ENCODE measurements at regions not wholly inside any gene's neighbourhood (a gene's known extent, or its start where the extent isn't known, plus 50 kb on each side); places are given as distances from the start of the nearest gene placed in this dataset.
"Not testable (repeated sequence)": the region's sequence is repeated elsewhere in the genome, so short reads cannot be mapped to it uniquely, and the experiment has no call there.

DNA sequence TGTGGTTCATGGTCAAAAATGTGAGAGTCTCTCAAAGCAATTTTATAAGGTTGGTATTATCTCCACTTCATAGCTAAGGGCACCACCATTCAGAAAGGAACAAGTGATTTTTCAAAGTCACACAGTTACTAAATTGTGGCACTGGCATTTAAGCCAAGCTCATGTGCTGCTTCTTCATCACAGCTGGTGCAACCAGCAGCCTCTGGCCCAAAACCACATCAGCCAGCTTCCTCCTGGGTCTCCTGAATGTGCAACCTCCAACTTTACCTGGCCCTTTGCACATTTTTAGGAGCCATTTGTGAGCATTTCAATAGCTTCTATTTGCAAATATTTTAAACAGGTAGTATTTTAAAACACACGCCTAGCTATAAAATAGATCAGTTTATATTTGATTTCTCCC lies 293.7 kb downstream of the BCL11A start:
- peak in 1 of 3 donors; percentile 9 for DNase-seq (ENCODE audit: low read depth in 2 of 3, low spot score in 2 of 3)

DNA sequence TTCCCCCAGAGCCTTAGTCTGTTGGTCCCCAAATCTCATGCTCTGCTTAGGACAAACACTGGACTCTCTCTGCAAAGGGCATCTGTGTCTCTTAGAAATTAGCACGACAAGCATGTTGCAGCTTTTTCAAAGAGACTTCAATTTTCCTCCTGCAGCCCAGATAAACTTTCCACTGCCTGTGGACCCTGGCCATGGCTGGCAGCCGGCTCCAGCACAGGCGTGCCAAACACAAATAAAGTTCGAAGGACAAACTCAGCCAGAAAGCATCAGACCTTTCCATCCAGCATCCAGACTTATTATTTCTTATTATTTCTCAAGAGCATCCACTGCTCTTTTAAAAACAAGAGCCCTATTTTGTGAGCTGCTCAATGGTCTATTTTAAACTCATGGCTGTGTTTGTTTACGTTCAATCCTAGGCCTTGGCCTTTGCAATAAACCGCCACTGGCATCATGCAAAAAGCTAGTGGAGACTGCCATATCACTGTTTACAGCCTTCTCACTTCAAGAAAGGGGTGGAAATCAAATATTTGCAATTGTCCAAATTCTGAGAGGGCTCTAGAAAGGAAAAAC lies 300.8 kb downstream of the BCL11A start:
- DNase-seq (ENCODE audit: low read depth in 2 of 3, low spot score in 2 of 3) = no peak

DNA sequence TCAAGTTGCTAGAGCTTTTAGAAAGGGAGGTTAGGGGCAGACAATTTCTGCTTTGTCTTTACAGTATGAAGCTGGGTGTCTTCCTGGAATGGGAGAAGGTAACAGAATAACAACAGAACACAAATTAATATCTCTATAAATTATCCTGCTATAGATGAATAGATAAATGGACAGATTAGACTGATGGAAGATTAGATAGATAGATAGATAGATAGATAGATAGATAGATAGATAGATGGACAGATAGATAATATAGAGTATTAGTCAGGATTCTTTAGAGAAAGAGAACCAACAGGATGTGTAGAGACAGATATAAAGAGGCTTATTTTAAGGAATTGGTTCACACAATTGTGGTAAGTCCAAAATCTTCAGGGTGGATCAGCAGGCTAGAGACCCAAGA lies 302.2 kb downstream of the BCL11A start:
- no peak for DNase-seq (ENCODE audit: low read depth in 2 of 3, low spot score in 2 of 3)

- DNase-seq (ENCODE audit: low read depth in 2 of 3, low spot score in 2 of 3) = no peak
Observed at GRCh38 chr2:60249879-60250278, 303.6 kb downstream of the BCL11A start.

DNA sequence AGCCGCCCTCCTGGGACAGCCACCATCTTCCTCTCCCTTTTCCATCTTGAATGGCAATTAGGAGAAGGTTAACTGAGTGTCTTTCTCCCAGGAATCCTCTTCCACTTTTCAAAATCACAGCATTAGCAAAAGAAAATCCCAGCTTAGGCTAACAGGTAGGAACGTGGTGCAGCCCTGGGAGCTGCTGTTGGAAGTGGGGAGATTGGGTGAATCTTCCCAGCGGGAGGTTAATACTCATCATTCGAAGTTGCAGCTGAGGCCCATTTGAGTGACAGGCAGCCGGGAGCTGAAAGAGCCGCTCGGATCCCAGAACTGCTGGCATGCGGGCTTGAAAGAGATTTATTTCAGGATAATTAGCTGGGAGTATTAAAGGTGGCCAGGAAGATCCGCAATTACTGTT lies 306.0 kb downstream of the BCL11A start:
- DNase-seq (ENCODE audit: low read depth in 2 of 3, low spot score in 2 of 3) = no peak

- no peak for DNase-seq (ENCODE audit: low read depth in 2 of 3, low spot score in 2 of 3)
Observed at GRCh38 chr2:60246583-60246982, 306.9 kb downstream of the BCL11A start.

DNA sequence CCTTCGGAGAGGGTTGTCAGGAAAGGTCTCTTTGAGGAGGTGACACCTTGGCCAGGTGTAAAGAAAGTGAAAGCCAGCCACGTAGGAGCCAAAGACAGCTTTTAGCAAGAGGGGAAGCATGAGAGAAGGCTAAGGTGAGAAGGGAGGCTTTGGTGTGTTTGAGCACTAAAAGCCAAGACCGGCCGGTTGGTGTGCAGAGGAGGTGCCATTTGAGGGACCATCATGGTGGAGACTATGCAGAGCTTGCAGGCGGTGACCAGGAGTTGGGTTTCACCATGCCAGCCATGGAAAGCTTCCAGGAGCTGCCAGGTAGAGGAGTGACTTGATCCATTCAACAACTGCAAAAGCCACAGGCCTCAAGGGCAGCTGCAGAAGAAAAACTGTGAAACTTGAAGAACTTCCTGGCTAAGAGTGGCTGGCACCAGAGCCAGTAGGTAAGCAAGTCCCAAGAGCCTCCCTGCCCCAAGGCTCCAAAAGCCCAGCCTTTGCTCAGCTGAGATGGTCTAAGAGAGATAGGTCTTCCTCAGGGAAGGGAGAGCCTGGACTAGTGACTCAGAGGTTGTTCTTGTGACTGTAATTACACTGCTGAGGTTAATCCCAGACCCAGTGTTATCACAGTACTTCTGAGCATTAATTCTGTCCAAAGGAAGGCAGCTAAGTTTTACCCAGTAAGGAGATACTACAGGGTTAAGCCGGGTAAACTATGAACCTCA lies 319.0 kb downstream of the BCL11A start:
- no peak for DNase-seq (ENCODE audit: low read depth in 2 of 3, low spot score in 2 of 3)

- DNase-seq (ENCODE audit: low read depth in 2 of 3, low spot score in 2 of 3) = no peak
Observed at GRCh38 chr2:60230596-60230995, 322.9 kb downstream of the BCL11A start.

- DNase-seq (ENCODE audit: low read depth in 2 of 3, low spot score in 2 of 3) = peak in 1 of 3 donors; percentile 73
Observed at GRCh38 chr2:60230037-60230436, 323.4 kb downstream of the BCL11A start.

DNA sequence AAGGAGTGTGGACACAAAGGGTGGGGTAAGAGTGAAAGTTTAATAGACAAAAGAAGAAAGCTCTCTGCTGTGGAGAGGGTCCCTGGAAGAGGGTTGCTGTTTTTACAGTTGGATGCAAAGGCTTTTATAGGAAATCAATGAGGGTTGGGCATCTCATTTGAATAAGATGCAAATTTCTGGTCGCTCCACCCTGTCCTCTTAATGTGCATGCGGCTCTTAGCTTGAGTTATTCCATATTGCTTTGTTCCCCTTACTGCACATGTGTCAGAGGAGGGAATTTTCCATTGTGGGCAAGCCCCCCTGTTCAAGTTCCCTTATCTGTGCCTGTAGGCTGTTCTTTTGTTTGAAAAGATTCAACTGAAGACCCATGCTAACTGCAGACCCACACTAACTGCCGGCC lies 326.5 kb downstream of the BCL11A start:
- peak in 1 of 3 donors; percentile 56 for DNase-seq (ENCODE audit: low read depth in 2 of 3, low spot score in 2 of 3)

GRCh38 chr2:60226191-60226590 lies 327.3 kb downstream of the BCL11A start:
- DNase-seq (ENCODE audit: low read depth in 2 of 3, low spot score in 2 of 3) = peak in 1 of 3 donors; percentile 18

GRCh38 chr2:60223859-60224258 lies 329.6 kb downstream of the BCL11A start:
- no peak for DNase-seq (ENCODE audit: low read depth in 2 of 3, low spot score in 2 of 3)

DNA sequence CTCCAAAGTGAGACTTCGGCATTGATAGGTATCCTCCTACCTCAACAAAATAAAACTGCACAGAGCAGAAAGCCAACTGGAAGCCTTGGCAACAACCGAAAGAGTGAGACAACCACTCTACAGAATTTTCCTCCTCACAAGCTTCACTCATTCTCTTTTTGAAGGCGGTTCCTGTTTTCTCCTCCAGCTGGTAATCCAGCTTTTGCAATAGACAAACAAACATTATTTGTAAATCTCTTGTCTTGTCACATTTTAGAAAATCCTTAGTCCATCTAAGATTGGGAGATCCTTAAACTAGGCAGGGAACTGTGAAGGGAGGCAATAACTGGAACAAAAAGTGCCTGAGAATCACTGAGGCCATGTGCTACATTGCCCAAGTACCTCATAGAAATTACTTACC lies 332.4 kb downstream of the BCL11A start:
- DNase-seq (ENCODE audit: low read depth in 2 of 3, low spot score in 2 of 3) = no peak

GRCh38 chr2:60219536-60219935 lies 333.9 kb downstream of the BCL11A start:
- DNase-seq (ENCODE audit: low read depth in 2 of 3, low spot score in 2 of 3) = no peak

- peak in 1 of 3 donors; percentile 5 for DNase-seq (ENCODE audit: low read depth in 2 of 3, low spot score in 2 of 3)
Observed at GRCh38 chr2:60216452-60216995, 336.9 kb downstream of the BCL11A start.

DNA sequence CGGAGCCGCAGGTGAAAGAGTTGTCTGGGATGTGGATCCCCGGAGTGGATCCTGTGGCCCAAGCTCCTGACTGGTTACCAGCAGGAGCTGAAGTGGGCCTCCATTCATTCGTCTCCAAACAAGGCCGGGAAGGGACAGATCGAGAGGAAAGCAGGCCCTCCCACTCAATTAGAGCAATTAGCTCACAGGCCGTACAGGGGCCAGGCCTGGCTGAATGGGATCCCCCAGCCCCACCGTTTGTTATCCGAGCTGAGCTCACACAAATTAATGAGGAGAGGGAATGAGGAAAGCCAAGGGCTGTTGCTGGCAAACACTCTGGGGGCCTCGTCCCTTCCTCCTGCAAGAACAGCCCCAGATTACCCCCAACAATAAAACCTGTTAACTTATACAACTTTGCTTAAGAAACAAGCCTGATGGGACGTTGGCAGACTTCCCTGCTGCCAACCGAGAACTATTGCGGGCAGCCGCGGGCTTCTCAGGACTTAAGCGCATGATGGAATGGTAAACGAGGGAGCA lies 338.0 kb downstream of the BCL11A start:
- DNase-seq (ENCODE audit: low read depth in 2 of 3, low spot score in 2 of 3) = no peak

DNA sequence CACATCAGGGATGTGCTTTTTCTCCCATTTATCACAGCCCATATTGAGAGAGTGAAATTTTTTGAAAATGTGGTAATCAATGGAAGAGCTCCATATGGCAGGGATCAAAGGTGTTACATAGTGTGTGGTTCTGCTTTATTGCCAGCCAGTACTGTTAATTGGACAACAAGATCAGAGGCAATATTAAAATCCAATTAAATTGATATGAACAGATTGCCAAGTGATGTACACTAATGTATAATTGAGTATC lies 338.9 kb downstream of the BCL11A start:
- DNase-seq (ENCODE audit: low read depth in 2 of 3, low spot score in 2 of 3) = no peak

GRCh38 chr2:60213865-60214625 lies 339.4 kb downstream of the BCL11A start:
- DNase-seq (ENCODE audit: low read depth in 2 of 3, low spot score in 2 of 3) = no peak

DNA sequence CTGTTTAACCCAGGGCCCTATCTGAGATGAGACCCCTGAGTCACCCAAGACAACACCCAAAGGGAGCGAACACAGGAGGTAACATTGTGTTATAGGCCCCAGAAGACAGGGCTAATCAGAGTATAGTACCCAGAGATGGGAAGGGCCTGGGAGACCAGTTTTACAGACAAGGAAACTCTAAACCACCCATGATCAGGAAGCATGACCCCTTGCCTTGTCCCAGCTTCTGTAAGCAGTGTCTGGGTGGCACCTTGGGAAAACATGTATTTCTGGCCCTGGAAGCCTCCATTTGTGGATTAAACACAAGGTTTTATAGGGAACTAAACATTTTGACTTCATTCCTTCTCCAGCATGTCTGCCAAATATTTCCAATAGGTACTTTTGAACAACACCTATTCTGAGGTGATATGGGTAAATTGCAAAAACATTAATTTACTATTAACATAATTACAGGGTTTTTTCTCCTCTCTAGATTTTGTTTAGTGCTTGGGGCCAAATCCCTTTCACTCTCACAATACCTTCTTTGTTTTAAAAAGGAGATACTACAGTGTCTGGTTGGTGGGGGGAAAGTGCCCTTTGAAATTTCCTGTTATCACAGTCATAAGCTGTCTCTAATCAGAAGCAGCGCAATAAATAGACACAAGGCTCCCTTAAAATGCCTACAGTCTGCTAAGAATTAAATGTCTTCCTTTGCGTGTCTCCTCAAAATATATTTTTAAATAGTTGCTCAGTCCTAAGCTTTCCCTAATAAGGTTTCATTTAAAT lies 341.1 kb downstream of the BCL11A start:
- DNase-seq (ENCODE audit: low read depth in 2 of 3, low spot score in 2 of 3) = no peak

DNA sequence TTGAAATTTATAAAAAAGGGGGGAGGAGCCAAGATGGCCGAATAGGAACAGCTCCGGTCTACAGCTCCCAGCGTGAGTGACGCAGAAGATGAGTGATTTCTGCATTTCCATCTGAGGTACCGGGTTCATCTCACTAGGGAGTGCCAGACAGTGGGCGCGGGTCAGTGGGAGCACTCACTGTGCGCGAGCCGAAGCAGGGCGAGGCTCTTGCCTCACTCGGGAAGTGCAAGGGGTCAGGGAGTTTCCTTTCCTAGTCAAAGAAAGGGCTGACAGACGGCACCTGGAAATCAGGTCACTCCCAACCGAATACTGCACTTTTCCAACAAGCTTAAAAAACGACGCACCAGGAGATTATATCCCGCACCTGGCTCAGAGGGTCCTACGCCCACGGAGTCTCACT lies 364.4 kb downstream of the BCL11A start:
- not testable (repeated sequence) for DNase-seq (ENCODE audit: low read depth in 2 of 3, low spot score in 2 of 3)

DNA sequence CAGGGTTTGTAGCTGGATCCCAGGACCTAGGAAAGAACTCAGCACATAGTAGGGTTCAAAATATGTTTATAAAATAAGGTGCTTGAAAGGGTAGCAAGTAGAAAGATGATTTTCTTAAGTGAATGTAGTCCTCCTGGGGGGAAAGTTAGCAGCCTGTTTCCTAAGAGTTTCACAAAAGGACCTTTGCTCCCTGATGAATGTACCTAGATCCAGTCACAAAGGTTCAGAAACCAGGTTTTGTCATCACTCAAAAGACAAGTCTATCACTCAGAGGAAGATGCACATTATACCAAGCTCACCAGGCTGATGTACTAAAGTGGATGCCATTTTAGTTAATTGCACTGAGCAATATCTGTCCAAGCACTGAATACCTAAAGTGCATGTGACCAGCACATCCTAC lies 378.2 kb downstream of the BCL11A start:
- no peak for DNase-seq (ENCODE audit: low read depth in 2 of 3, low spot score in 2 of 3)
